T-helper 1 cell treated with Interleukin-12 subunit alpha and Interleukin-12 subunit beta and Interleukin-4 antibody, amounts not matched to agents 30 ng/mL and 1 ng/mL, for 36 hours (primary cell): ENCODE measurements at regions not wholly inside any gene's neighbourhood (a gene's known extent, or its start where the extent isn't known, plus 50 kb on each side); places are given as distances from the start of the nearest gene placed in this dataset.
"Not testable (repeated sequence)": the region's sequence is repeated elsewhere in the genome, so short reads cannot be mapped to it uniquely, and the experiment has no call there.

ENCODE experiments used
- intact Hi-C: fragments of 100-400 bp; cut with micrococcal nuclease; formaldehyde crosslinking; loops from one replicate; pipeline ENCODE4 v1.15.1; 2024

DNA sequence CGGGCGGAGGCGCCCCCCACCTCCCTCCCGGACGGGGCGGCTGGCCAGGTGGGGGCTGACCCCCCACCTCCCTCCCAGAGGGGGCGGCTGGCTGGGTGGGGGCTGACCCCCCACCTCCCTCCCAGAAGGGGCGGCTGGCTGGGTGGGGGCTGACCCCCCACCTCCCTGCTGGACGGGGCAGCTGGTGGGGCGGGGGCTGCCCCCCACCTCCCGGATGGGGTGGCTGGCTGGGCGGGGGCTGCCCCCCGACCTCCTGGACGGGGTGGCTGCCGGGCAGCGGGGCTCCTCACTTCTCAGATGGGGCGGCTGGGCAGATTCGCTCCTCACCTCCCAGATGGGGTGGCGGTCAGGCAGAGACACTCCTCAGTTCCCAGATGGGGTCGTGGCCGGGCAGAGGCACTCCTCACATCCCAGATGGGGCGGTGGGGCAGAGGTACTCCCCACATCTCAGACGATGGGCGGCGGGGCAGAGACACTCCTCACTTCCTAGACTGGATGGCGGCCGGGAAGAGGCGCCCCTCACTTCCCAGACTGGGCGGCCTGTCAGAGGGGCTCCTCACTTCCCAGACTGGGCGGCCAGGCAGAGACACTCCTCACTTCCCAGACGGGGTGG is 178.1 kb upstream of the CLINT1 start:
- intact Hi-C loops = not testable (repeated sequence)

- intact Hi-C loops = not testable (repeated sequence)
Measured at GRCh38 chr5:158034586-158034985, 175.6 kb upstream of the CLINT1 start.

- intact Hi-C loops = no loop called here
Measured at GRCh38 chr5:158033724-158034123, 174.8 kb upstream of the CLINT1 start.

DNA sequence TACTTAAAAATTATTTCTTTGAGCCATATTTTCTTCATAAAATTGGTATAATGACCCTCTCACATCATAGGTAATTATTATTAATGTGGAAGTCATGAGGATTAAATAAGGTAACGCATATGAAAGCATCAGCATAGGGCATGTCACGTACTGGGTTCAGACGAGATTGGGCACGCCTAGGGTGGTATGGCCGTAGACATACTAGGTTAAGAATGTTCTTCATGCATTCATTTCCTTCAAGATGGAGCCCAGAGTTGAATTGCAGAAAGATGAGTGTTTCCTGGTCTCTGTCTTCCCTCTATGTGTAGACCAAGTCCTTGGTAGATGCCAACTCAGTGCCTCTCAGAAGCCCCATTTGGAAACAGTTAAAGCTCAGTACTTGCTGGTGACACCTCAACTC is 174.1 kb upstream of the CLINT1 start:
- intact Hi-C loops = no loop called here

GRCh38 chr5:158032246-158032645 is 173.3 kb upstream of the CLINT1 start:
- intact Hi-C loops = no loop called here

DNA sequence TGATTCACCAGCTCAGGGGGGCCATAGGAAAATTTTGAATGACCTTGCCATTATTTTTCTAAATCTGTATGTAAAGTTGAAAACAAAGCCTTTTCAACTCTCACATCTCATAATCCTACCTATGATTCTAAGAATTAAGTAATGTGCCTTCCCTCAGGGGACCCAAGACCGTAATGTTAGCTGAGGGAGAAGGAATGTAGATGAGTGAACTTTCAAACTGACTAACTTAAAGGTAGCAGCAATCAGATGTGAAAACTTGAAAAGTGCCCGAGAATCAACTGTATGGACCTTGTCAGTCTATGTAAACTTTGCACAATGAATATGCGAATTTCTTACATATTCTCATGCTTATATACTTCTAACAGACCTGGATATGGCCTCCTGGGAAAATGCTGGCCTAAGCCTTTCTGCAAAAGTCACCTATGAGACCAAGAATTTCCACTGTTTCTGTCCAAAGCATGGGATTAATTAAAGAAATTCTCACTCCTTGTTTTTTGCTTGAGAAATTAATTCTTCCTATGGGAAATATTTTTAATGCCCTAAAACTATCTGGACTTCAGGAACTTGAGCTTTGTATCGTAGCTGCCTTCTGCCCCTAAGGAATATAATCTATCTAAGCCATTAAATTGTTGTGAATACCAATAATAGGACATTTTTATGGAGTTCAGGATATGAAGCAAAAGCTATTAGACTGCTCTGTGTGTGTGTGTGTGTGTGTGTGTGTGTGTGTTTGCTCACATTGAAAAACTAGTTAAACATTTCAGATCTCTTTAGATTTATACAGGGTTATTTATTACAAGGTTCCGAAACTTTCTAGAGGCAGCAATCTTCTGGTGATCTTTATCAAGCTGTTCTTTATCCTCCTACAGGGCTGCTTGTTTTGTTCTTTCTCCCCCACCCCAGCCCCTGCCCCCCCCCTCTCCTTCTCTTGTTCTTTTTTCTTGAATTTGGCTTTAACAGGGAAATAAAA is 169.1 kb upstream of the CLINT1 start:
- intact Hi-C loops = no loop called here

- intact Hi-C loops = no loop called here
Measured at GRCh38 chr5:158026304-158027031, 167.5 kb upstream of the CLINT1 start.

DNA sequence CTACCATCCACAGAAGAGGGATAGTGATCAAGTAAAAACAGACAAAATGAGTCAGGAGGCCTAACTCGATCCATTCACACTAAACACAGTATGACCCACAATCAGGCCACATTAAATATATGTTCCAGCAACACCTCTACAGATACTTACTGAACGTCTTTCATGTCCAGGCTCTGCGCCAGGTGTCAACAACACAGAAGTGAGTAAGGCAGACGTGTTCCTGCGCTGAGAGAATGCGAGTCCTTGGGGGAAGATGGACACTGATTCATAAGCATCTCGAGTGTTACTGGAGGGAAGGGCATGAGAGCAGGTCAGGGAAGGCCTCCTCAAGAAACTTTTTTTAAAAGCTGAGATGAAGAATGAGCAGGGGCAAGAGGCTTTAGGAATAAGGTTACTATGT is 164.3 kb upstream of the CLINT1 start:
- intact Hi-C loops = no loop called here

GRCh38 chr5:158022837-158023236 is 163.9 kb upstream of the CLINT1 start:
- intact Hi-C loops = no loop called here

GRCh38 chr5:158022393-158022792 is 163.4 kb upstream of the CLINT1 start:
- intact Hi-C loops = no loop called here

DNA sequence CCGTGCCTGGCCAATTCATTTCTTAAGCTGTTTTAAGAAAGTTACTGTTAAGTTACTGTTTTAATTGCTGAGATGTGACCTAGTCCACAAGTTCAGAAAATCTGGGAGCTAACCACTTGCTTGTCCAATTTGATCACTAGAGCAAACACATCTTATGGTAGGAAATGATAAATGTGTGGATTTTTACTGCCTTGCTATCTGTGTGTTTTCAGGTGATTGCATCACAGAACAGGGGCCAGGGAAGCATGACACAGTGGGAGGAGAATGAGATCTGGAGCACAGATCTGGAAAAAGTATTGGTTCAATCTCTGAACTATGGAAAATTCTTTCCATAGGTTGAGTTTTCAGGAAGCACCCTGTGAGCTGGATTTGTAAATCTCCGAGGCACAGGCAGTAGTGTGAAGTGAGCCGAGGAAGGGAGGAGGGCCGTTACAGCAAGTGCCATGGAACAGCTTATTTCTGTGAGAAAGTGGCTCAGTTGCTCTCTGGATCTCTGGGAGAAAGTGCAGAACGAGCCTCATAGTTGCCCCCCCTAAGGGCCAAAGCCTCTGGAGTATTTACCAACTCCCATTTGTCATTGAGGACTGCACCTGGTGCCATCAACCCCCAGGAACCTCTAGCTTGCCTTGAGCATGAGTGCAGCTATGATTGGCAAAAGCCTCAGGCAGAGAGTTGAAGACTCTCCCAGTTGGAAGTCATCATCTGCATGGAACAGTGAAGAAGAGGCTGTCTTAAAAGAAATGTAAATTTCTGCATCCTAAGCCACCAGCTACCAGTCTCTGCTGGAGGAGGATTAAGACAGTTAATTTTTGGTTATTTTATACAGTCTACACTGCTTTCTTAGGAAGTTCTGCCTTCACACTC is 161.8 kb upstream of the CLINT1 start:
- intact Hi-C loops = no loop called here

DNA sequence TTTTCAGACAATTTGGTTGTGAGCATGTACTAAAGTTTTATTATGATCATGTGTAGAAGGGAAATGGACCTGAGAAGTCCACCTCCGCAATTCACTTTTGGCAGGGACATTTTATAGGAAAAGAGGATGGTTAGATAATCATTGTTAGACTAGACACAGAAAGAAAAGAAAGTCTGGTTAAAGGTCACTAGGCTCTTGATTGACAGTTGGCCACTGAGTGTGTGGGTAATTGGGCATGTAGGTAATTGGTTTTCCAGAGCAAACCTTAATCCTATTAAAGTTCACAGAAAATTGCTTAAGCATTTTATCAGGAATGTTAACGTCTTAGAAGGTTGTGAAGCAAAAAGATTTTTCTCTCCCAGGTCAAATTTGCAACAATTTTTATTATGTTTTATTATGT is 158.5 kb upstream of the CLINT1 start:
- intact Hi-C loops = no loop called here

GRCh38 chr5:158014372-158014771 is 155.4 kb upstream of the CLINT1 start:
- intact Hi-C loops = no loop called here

DNA sequence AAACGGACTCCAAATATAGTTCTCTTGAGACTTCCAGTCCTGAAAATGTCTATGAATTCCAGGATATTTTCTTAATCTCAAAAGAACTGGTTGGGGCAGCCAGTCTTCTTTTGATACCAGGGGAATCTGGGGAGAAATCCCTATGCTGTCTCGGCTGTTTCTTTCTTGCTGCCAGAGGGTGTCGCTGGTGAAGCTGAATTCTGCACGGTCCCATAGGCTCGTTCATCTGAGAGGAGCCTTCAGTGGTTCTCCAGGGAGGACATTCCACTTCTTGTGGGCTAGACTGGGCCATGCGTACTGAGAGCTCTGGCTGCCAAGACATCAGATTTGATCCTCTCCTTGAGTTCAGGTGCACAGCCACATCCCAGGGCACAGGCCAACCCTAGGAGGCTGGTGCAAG is 155.0 kb upstream of the CLINT1 start:
- intact Hi-C loops = no loop called here

DNA sequence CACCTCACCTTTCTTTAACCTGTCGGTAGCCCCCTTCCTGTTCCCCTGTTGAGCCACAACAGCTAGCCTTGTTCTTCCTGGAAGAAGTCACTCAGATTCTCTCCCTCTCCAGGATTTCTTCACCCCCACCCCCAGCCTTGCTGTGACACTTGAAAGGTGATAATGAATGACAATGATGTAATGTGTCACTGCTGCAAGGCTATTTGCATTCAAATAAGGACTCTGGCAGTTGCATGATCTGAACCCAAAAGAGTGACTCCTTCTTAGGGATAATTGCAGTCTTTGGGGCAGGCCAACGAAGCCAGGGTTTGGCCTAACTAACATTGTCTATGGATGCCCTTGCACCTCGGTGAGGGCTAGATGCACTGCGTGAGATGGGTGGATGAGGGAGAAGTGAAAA is 154.4 kb upstream of the CLINT1 start:
- intact Hi-C loops = no loop called here

DNA sequence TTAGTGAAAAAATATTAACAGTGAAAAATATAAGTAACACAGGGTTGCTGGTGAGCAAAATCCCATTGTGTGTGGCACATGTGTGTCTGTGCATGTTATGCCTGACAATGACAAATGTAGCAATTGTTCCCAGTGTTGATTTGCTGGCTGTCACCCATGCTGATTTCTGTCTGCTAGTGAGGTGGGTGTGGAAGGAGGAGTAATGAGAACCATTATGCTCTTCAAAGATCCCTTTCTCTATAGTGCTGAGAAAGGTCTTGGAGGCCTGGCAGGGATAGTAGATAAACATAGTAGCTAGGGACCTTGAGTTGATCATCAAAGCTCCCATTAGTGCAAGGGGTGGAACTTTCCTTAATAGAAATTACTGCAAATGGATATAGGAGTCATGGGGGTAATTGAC is 152.5 kb upstream of the CLINT1 start:
- intact Hi-C loops = no loop called here

DNA sequence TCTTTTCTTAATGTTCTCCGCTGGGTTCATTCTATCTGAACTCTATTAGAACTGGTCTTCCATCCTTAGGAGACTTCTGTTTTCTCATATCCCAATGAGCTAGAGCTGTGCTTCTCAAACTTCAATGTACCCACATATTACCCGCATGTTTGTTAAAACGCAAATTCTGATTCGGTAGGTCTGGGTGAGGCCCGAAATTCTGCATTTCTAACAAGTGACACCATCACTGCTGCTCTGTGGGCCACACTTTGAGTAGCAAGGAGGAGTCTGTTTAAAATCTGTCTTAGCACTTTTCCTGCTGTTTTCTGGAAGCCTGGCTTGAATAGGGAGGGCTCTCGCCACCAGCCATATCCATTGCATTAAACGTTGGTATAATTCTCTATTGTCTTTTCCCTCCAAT is 151.9 kb upstream of the CLINT1 start:
- intact Hi-C loops = no loop called here

DNA sequence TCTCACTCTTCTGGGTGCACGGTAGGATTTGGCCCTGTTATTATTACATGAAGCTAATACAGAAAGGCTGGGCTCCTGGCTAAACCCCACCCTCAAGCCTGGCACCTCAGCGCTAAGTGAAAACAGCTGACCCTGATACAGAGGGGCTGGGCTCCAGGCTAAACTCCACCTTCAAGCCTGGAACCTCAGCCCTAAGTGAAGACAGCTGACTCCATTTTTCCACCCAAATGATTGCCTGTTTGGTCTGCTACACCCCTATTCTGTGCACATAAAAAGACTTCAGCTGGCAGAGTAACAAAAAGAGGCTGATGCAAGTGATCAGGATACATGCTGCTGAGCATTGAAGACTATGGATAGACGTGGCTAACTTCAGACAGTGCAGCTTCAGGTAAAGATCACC is 148.4 kb upstream of the CLINT1 start:
- intact Hi-C loops = no loop called here

DNA sequence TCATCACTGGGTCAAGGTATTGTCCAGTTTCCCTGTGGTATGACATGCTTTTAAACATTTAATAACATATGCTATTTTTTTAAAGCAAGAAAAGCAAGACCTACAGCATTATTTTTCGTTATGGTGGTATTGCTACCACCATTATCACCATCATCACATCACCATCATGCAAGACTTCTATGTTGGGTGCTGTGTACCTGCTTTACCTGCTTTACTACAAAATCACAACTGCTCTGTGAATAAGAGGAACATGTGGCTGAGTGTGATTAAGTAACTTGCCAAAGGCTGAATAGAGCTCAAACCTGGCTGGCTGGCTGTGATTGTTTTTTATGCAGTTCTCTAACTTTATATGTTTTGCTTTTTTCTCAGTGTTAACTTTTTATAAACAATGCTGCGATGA is 140.8 kb upstream of the CLINT1 start:
- intact Hi-C loops = no loop called here

DNA sequence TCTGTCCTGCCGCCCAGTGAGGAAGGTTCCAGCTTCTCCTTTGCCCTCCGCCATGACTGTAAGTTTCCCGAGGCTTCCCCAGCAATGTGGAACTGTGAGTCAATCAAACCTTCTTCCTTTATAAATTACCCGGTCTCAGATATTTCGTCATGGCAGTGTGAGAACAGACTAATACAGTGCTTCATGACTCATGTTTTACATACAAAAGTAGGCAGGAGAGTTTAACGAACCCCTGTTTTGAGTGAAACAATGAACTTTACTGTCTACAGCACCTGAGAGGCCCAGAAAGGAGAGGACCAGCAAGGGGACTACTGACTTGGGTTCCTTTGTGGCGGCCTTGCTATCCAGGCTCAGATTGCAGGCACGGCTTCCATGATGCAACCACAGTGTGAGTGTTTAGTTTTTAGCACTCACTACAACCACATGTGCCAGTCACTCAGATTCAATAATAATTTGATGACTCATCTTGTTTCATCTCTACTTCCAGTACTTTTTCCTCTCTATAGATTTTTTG is 139.1 kb upstream of the CLINT1 start:
- intact Hi-C loops = no loop called here
